Endodermal cell (in vitro differentiated cells): ENCODE measurements at regions not wholly inside any gene's neighbourhood (a gene's known extent, or its start where the extent isn't known, plus 50 kb on each side); places are given as distances from the start of the nearest gene placed in this dataset.
"Not testable (repeated sequence)": the region's sequence is repeated elsewhere in the genome, so short reads cannot be mapped to it uniquely, and the experiment has no call there.

Source experiments
- DNase-seq: peaks from one replicate; pipeline ENCODE4 v3.0.0-alpha.2; 2017
- H3K27ac ChIP-seq: 2 replicates; pipeline ENCODE4 v1.5.1; 2013; ENCODE audit warnings: mild to moderate bottlenecking, low read depth, low read length, moderate library complexity
- H3K27me3 ChIP-seq: 2 replicates; pipeline ENCODE4 v1.6.1; 2013; ENCODE audit warnings: mild to moderate bottlenecking, low read length, moderate library complexity; ENCODE audit not compliant: insufficient read depth, control insufficient read depth, poor library complexity, severe bottlenecking
- H3K36me3 ChIP-seq: 2 replicates; pipeline ENCODE4 v1.7.0; 2013; ENCODE audit warnings: mild to moderate bottlenecking, low read length, moderate library complexity; ENCODE audit not compliant: control insufficient read depth, insufficient read depth
- H3K4me1 ChIP-seq: one replicate; pipeline ENCODE4 v1.7.0; 2013; ENCODE audit warnings: low read length; ENCODE audit not compliant: control insufficient read depth, insufficient read depth
- H3K4me3 ChIP-seq: 2 replicates; pipeline ENCODE4 v1.5.1; 2013; ENCODE audit warnings: mild to moderate bottlenecking, low read length, moderate library complexity
- H3K9ac ChIP-seq: 2 replicates; pipeline ENCODE4 v1.6.1; 2013; ENCODE audit warnings: mild to moderate bottlenecking, low read length, moderate library complexity; ENCODE audit not compliant: poor library complexity, severe bottlenecking; ENCODE audit errors: extremely low read depth
- H3K9me3 ChIP-seq: 2 replicates; pipeline ENCODE4 v1.6.1; 2013; ENCODE audit warnings: mild to moderate bottlenecking, low read length, moderate library complexity; ENCODE audit not compliant: control insufficient read depth
- H3K27ac Mint-ChIP-seq: 2 replicates; pipeline ENCODE4 v1.8.0; 2020; ENCODE audit warnings: mixed read lengths
- H3K27me3 Mint-ChIP-seq: 2 replicates; pipeline ENCODE4 v1.8.0; 2021; ENCODE audit warnings: mild to moderate bottlenecking, mixed read lengths; ENCODE audit not compliant: insufficient read depth
- H3K36me3 Mint-ChIP-seq: 2 replicates; pipeline ENCODE4 v1.8.0; 2020; ENCODE audit warnings: low read depth, mixed read lengths
- H3K4me1 Mint-ChIP-seq: 2 replicates; pipeline ENCODE4 v1.8.0; 2020; ENCODE audit warnings: mixed read lengths
- H3K4me3 Mint-ChIP-seq: 2 replicates; pipeline ENCODE4 v1.8.0; 2020; ENCODE audit warnings: mild to moderate bottlenecking, moderate library complexity, mixed read lengths
- H3K9me3 Mint-ChIP-seq: 2 replicates; pipeline ENCODE4 v1.8.0; 2020; ENCODE audit warnings: mild to moderate bottlenecking, mixed read lengths
- WGBS, 2 experiments: methylation state at CpG; one replicate each; pipeline versions ENCODE4 v1.1.5 to v1.1.7; 2013; ENCODE audit warnings: missing lambda C conversion rate in 2 of 2, mixed read lengths in 1 of 2; ENCODE audit not compliant: insufficient coverage in 1 of 2, insufficient read length in 1 of 2; 5-methylcytosine and 5-hydroxymethylcytosine counted together
- TF ChIP-seq, protein P1 (sequence below): fragments of 200-600 bp; sonication (generic); conservative IDR thresholded peaks from 2 replicates; pipeline ENCODE4 v1.5.0; 2021; ENCODE audit warnings: antibody characterized with exemption, mild to moderate bottlenecking

DNA sequence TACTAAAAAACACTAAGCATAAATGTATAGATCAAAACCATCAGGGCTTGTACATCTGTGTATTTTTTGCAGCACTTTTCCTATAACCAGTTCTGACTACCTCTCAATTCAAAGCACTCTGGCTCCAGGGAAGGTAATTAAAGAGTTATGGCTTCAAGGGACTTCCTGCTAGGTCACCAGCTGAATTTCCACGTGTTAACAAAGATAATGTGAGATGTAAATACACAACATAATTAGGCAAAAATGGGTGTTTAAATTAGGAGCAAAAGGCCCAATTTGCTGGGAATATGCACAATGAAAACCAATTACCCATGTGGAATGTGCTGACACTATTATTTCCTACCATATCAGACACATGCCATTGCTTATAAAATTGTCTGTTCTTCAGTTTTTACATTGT lies 513.4 kb upstream of the FLRT2 start:
- WGBS, 2 experiments, result 0 to 33% methylated on average over 1 of the region's 1 CpG
- TF ChIP-seq, protein P1, sequence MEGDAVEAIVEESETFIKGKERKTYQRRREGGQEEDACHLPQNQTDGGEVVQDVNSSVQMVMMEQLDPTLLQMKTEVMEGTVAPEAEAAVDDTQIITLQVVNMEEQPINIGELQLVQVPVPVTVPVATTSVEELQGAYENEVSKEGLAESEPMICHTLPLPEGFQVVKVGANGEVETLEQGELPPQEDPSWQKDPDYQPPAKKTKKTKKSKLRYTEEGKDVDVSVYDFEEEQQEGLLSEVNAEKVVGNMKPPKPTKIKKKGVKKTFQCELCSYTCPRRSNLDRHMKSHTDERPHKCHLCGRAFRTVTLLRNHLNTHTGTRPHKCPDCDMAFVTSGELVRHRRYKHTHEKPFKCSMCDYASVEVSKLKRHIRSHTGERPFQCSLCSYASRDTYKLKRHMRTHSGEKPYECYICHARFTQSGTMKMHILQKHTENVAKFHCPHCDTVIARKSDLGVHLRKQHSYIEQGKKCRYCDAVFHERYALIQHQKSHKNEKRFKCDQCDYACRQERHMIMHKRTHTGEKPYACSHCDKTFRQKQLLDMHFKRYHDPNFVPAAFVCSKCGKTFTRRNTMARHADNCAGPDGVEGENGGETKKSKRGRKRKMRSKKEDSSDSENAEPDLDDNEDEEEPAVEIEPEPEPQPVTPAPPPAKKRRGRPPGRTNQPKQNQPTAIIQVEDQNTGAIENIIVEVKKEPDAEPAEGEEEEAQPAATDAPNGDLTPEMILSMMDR, result no peak
- H3K36me3 Mint-ChIP-seq, result peaks cover 3% of the 10 kb centered on the region
- H3K4me1 Mint-ChIP-seq, result peaks cover 6% of the 10 kb centered on the region
- no peaks in the 10 kb centered on the region for H3K9me3 ChIP-seq
- DNase-seq, result no peak
- no peaks in the 10 kb centered on the region for H3K4me1 ChIP-seq
- H3K36me3 ChIP-seq, result no peaks in the 10 kb centered on the region
- H3K9ac ChIP-seq, result no peak overlapping the region
- H3K27ac Mint-ChIP-seq, result no peak overlapping the region
- no peaks in the 10 kb centered on the region for H3K27me3 Mint-ChIP-seq
- no peak overlapping the region for H3K27ac ChIP-seq
- no peak overlapping the region for H3K4me3 ChIP-seq
- H3K4me3 Mint-ChIP-seq, result no peak overlapping the region
- peaks cover 29% of the 10 kb centered on the region for H3K9me3 Mint-ChIP-seq
- no peaks in the 10 kb centered on the region for H3K27me3 ChIP-seq

DNA sequence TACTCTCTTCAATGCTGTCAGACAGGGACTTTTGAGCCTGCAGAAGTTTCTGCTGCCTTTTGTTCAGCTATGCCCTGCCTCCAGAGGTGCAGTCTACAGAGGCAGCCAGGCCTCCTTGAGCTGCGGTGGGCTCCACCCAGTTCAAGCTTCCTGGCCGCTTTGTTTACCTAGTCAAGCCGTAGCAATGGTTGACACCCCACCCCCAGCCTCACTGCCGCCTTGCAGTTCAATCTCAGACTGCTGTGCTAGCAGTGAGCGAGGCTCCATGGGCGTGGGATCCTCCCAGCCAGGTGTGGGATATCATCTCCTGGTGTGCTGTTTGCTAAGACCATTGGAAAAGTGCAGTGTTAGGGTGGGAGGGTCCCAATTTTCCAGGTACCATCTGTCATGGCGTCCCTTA lies 506.1 kb upstream of the FLRT2 start:
- peaks cover 40% of the 10 kb centered on the region for H3K9me3 Mint-ChIP-seq
- 90 to 91% methylated on average over 2 to 7 of the region's 7 CpGs for WGBS, 2 experiments
- H3K9ac ChIP-seq, H3K36me3 ChIP-seq, H3K27ac Mint-ChIP-seq, H3K9me3 ChIP-seq, H3K4me3 Mint-ChIP-seq, H3K27me3 ChIP-seq, H3K4me1 Mint-ChIP-seq, H3K4me3 ChIP-seq, H3K4me1 ChIP-seq, DNase-seq, H3K27ac ChIP-seq, H3K27me3 Mint-ChIP-seq, H3K36me3 Mint-ChIP-seq: not testable (repeated sequence)

- Histone ChIP-seq H3K4me1 (no peaks in the 10 kb centered on the region), H3K27me3 (no peaks in the 10 kb centered on the region), H3K36me3 (no peaks in the 10 kb centered on the region), H3K9ac (no peak overlapping the region), H3K9me3 (no peaks in the 10 kb centered on the region), H3K4me3 (no peak overlapping the region), H3K27ac (no peak overlapping the region)
- no peaks in the 10 kb centered on the region for H3K4me1 Mint-ChIP-seq
- DNase-seq, result no peak
- peaks cover 3% of the 10 kb centered on the region for H3K36me3 Mint-ChIP-seq
- peaks cover 30% of the 10 kb centered on the region for H3K9me3 Mint-ChIP-seq
- no peak overlapping the region for H3K27ac Mint-ChIP-seq
- 92 to 93% methylated on average over 2 of the region's 2 CpGs for WGBS, 2 experiments
- H3K27me3 Mint-ChIP-seq, result no peaks in the 10 kb centered on the region
- no peak overlapping the region for H3K4me3 Mint-ChIP-seq
- TF ChIP-seq, protein P1, result no peak
These were observed 505.0 kb upstream of the FLRT2 start for GRCh38 chr14:85024931-85025330.

- TF ChIP-seq, protein P1, result no peak
- H3K4me3 Mint-ChIP-seq, result no peak overlapping the region
These were observed 502.1 kb upstream of the FLRT2 start for GRCh38 chr14:85027681-85028370.

More at GRCh38 chr14:85027681-85028370, 502.1 kb upstream of the FLRT2 start:
- H3K27me3 Mint-ChIP-seq, result no peaks in the 10 kb centered on the region
- Histone ChIP-seq H3K27me3 (no peaks in the 10 kb centered on the region), H3K9ac (no peak overlapping the region), H3K27ac (no peak overlapping the region), H3K4me3 (no peak overlapping the region), H3K36me3 (no peaks in the 10 kb centered on the region), H3K4me1 (no peaks in the 10 kb centered on the region), H3K9me3 (no peaks in the 10 kb centered on the region)
- H3K36me3 Mint-ChIP-seq, result no peaks in the 10 kb centered on the region
- no peak for DNase-seq
- peaks cover 8% of the 10 kb centered on the region for H3K9me3 Mint-ChIP-seq
- H3K4me1 Mint-ChIP-seq, result no peaks in the 10 kb centered on the region
- H3K27ac Mint-ChIP-seq, result no peak overlapping the region
- WGBS, 2 experiments, result 86 to 100% methylated on average over 1 to 2 of the region's 2 CpGs
